HEK293 (cell line): ENCODE measurements at regions not wholly inside any gene's neighbourhood (a gene's known extent, or its start where the extent isn't known, plus 50 kb on each side); places are given as distances from the start of the nearest gene placed in this dataset.

Experiments used
- CTCF ChIA-PET: fragments of 350-600 bp; formaldehyde crosslinking; extraction: SDS; loops from one replicate; lab custom pipeline; 2021; ENCODE audit warnings: antibody characterized with exemption; lab: Yijun Ruan, JAX
- POLR2A ChIA-PET: fragments of 300-600 bp; formaldehyde crosslinking; extraction: SDS; loops from one replicate; lab custom pipeline; 2020; ENCODE audit warnings: antibody characterized with exemption, inconsistent platforms; lab: Yijun Ruan, JAX
- H3K27ac ChIP-seq: fragments of 200-500 bp; sonication (Bioruptor generic); 2 replicates; pipeline ENCODE4 v1.5.1; 2014; ENCODE audit warnings: low read depth, low read length, control low read depth, inconsistent platforms; ENCODE audit errors: extremely low read depth
- H3K36me3 ChIP-seq, 2 experiments: fragments of 200-500 bp in 1 of 2; sonication (Bioruptor generic) in 1 of 2; 1 replicate in 1 of 2; 2 replicates in 1 of 2; pipeline ENCODE4 v1.5.1; 2014 to 2017; ENCODE audit warnings: inconsistent platforms in 2 of 2, low read length in 2 of 2; ENCODE audit not compliant: control insufficient read depth in 2 of 2, insufficient read depth in 1 of 2
- H3K4me1 ChIP-seq: fragments of 200-500 bp; sonication (Bioruptor generic); 2 replicates; pipeline ENCODE4 v1.5.1; 2014; ENCODE audit warnings: mild to moderate bottlenecking, low read length, inconsistent platforms; ENCODE audit not compliant: control insufficient read depth, insufficient read depth
- H3K4me3 ChIP-seq: 2 replicates; pipeline ENCODE4 v1.5.1; 2011; ENCODE audit warnings: low read depth, mild to moderate bottlenecking, control low read depth, low read length, moderate library complexity
- H3K9me3 ChIP-seq: fragments of 200-500 bp; sonication (Bioruptor generic); 2 replicates; pipeline ENCODE4 v1.5.1; 2014; ENCODE audit warnings: low read depth, low read length, inconsistent platforms; ENCODE audit not compliant: control insufficient read depth, insufficient read depth
- BCL6B ChIP-seq: fragments of 450-650 bp; formaldehyde crosslinking; IDR thresholded peaks from 2 replicates; pipeline ENCODE4 v1.5.1; 2017; ENCODE audit warnings: missing biosample characterization, missing genetic modification characterization
- MYNN ChIP-seq: fragments of 450-650 bp; formaldehyde crosslinking; IDR thresholded peaks from 2 replicates; pipeline ENCODE4 v1.5.1; 2016; ENCODE audit warnings: missing biosample characterization, missing genetic modification characterization, borderline replicate concordance
- PRDM2 ChIP-seq: fragments of 450-650 bp; formaldehyde crosslinking; IDR thresholded peaks from 2 replicates; pipeline ENCODE4 v1.5.1; 2016; ENCODE audit warnings: missing biosample characterization, missing genetic modification characterization, borderline replicate concordance
- SETDB1 ChIP-seq: IDR thresholded peaks from one replicate; pipeline ENCODE4 v1.6.1; 2017; ENCODE audit warnings: mild to moderate bottlenecking, low read length, moderate library complexity, mixed read lengths; ENCODE audit not compliant: insufficient read length
- ZNF184 ChIP-seq: fragments of 450-650 bp; IDR thresholded peaks from 2 replicates; pipeline ENCODE4 v1.5.1; 2018; ENCODE audit warnings: missing biosample characterization, mild to moderate bottlenecking, missing genetic modification characterization
- ZNF19 ChIP-seq: fragments of 450-650 bp; formaldehyde crosslinking; IDR thresholded peaks from 2 replicates; pipeline ENCODE4; 2016; ENCODE audit warnings: missing biosample characterization, missing genetic modification characterization, low read depth
- ZNF2 ChIP-seq: fragments of 450-650 bp; formaldehyde crosslinking; IDR thresholded peaks from 2 replicates; pipeline ENCODE4 v1.5.1; 2016; ENCODE audit warnings: missing biosample characterization, missing genetic modification characterization
- ZNF26 ChIP-seq: fragments of 450-650 bp; formaldehyde crosslinking; IDR thresholded peaks from 2 replicates; pipeline ENCODE4 v1.5.1; 2016; ENCODE audit warnings: missing biosample characterization, missing genetic modification characterization
- ZNF362 ChIP-seq: fragments of 450-650 bp; formaldehyde crosslinking; IDR thresholded peaks from 2 replicates; pipeline ENCODE4 v1.5.1; 2016; ENCODE audit warnings: missing biosample characterization, missing genetic modification characterization
- ZNF510 ChIP-seq: fragments of 450-650 bp; formaldehyde crosslinking; IDR thresholded peaks from 2 replicates; pipeline ENCODE4 v1.5.1; 2018; ENCODE audit warnings: mild to moderate bottlenecking, missing genetic modification characterization, missing biosample characterization; ENCODE audit not compliant: insufficient replicate concordance
- ZNF513 ChIP-seq: fragments of 450-650 bp; IDR thresholded peaks from 2 replicates; pipeline ENCODE4 v1.5.1; 2018; ENCODE audit warnings: missing biosample characterization, missing genetic modification characterization
- ZNF529 ChIP-seq: fragments of 450-650 bp; formaldehyde crosslinking; IDR thresholded peaks from 2 replicates; pipeline ENCODE4 v1.5.1; 2017; ENCODE audit warnings: missing genetic modification characterization, missing biosample characterization; ENCODE audit not compliant: insufficient replicate concordance
- ZNF571 ChIP-seq: fragments of 450-650 bp; formaldehyde crosslinking; IDR thresholded peaks from 2 replicates; pipeline ENCODE4 v1.5.0; 2017; ENCODE audit warnings: missing biosample characterization, missing genetic modification characterization
- ZNF585B ChIP-seq: fragments of 450-650 bp; formaldehyde crosslinking; IDR thresholded peaks from 2 replicates; pipeline ENCODE4 v1.5.1; 2016; ENCODE audit warnings: missing biosample characterization, missing genetic modification characterization
- ZNF626 ChIP-seq: fragments of 450-650 bp; sonication (Bioruptor Pico); formaldehyde crosslinking; IDR thresholded peaks from 2 replicates; pipeline ENCODE4 v1.5.1; 2018; ENCODE audit warnings: missing biosample characterization, missing genetic modification characterization, inconsistent platforms
- ZNF660 ChIP-seq: fragments of 450-650 bp; IDR thresholded peaks from 2 replicates; pipeline ENCODE4 v1.5.1; 2018; ENCODE audit warnings: missing biosample characterization, mild to moderate bottlenecking, missing genetic modification characterization
- ZNF776 ChIP-seq: fragments of 450-650 bp; formaldehyde crosslinking; IDR thresholded peaks from 2 replicates; pipeline ENCODE4 v1.5.0; 2017; ENCODE audit warnings: missing biosample characterization, missing genetic modification characterization, borderline replicate concordance
- ZSCAN23 ChIP-seq: fragments of 450-650 bp; formaldehyde crosslinking; IDR thresholded peaks from 2 replicates; pipeline ENCODE4 v1.5.1; 2016; ENCODE audit warnings: missing biosample characterization, missing genetic modification characterization

- TF ChIP-seq BCL6B (no peak), ZSCAN23 (tag by site-specific recombination) (no peak), SETDB1 (no peak), ZNF26 (tag by site-specific recombination) (0 out of 2 replicates have a peak, but pooled peaks have one; percentile 18)
Measured at GRCh38 chr12:131395971-131396573, 314.8 kb upstream of the SFSWAP start (continued).

- Histone ChIP-seq H3K9me3 (no peaks in the 10 kb centered on the region), H3K27ac (no peak overlapping the region), H3K4me1 (no peaks in the 10 kb centered on the region), H3K4me3 (no peak overlapping the region), H3K36me3 (no peaks in the 10 kb centered on the region)
- ChIA-PET POLR2A (no interaction called here), CTCF (interaction anchor here (0.7 kb wide), 1 partner anchor 203 kb away, joined by 4 read pairs; no protein-coding TSS in a partner anchor)
- TF ChIP-seq ZNF184 (tag by site-specific recombination) (no peak), ZNF529 (tag by site-specific recombination) (peak; percentile 16), ZNF585B (tag by site-specific recombination) (peak; percentile 95)
Measured at GRCh38 chr12:131397493-131398181, 313.3 kb upstream of the SFSWAP start.

GRCh38 chr12:131399000-131399399 lies 311.9 kb upstream of the SFSWAP start:
- Histone ChIP-seq H3K27ac (no peak overlapping the region), H3K36me3 (no peaks in the 10 kb centered on the region), H3K4me1 (no peaks in the 10 kb centered on the region), H3K4me3 (no peak overlapping the region), H3K9me3 (no peaks in the 10 kb centered on the region)
- CTCF ChIA-PET: interaction anchor here (0.6 kb wide), 1 partner anchor 237 kb away, joined by 3 read pairs; no protein-coding TSS in a partner anchor
- POLR2A ChIA-PET: no interaction called here
- no peak for TF ChIP-seq ZNF626 (tag by site-specific recombination)
- no peak for TF ChIP-seq ZNF19 (tag by site-specific recombination)
- no peak for TF ChIP-seq ZNF660 (tag by site-specific recombination)
- no peak for TF ChIP-seq MYNN
- peak; percentile 69 for TF ChIP-seq ZNF513 (tag by site-specific recombination)
- TF ChIP-seq ZNF2 (tag by site-specific recombination): no peak
- TF ChIP-seq ZNF362 (tag by site-specific recombination): no peak
- 0 out of 2 replicates have a peak, but pooled peaks have one; percentile 24 for TF ChIP-seq ZNF776 (tag by site-specific recombination)
- TF ChIP-seq PRDM2 (tag by site-specific recombination): no peak
- no peak for TF ChIP-seq ZNF510
- no peak for TF ChIP-seq ZNF571 (tag by site-specific recombination)
